ENCODE measurements at regions not wholly inside any gene's neighbourhood (a gene's known extent, or its start where the extent isn't known, plus 50 kb on each side); places are given as distances from the start of the nearest gene placed in this dataset.
"Not testable (repeated sequence)": the region's sequence is repeated elsewhere in the genome, so short reads cannot be mapped to it uniquely, and the experiment has no call there.

DNA sequence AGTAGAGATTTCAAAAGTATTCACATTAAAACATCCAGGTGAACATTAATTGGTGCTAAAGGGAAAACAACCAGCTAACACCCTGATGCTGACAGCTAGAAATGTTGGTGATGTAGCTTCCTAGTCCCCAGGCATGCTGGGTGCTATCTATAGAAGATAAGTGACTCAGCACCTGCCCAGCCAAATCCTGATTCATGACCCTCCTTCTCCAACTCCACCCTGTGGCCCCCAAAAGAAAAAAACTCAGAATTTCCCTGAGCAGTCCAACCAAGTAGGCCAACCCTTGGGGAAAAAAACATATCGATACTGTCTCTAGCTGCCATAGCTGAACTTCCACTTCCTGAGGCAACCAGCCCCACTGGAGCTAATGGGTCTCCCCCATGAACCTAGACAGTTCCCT, 197.6 kb upstream of the KLF3 start:
- no peak for DNase-seq

DNA sequence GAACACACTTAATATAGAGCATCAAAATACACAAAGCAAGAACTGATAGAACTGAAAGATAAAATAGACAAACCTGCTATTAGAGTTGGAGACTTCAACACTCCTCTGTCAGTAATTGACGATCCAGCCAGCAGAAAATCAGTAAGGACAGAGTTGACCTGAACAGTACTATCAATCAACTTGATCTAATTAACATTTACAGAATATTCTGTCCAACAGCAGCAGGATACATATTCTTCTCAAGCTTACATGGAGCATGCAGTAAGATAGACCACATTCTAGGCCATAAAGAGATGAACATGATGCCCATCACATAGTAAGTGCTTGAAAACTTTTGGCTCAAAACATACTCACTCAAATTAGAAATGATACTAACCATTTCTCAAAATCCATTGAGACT, 196.7 kb upstream of the KLF3 start:
- no peak for DNase-seq

DNA sequence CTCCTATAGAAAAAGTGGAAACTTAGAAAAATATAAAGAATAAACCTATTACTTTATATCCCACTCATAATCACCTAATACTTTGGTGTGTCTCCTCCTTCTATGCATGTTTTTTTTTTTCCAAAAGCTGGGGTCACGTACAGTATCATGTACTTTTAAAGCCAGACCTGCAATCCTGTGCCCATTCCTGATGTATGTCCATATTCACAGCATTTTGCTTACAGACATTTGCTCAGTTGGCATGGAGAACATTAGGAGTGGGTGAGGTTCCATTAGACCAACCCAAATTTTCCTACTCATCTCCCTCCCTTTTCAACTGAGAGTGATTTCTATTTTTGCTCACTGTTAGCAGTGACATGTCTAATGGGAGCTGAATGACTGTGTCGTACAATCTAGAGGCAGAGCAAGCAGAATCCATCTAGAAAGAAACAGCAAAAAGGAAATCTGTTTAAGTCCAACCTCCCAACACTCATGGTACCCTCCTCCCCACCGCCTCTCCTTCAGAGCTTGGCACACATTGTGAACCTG, 195.6 kb upstream of the KLF3 start:
- no peak for DNase-seq

DNA sequence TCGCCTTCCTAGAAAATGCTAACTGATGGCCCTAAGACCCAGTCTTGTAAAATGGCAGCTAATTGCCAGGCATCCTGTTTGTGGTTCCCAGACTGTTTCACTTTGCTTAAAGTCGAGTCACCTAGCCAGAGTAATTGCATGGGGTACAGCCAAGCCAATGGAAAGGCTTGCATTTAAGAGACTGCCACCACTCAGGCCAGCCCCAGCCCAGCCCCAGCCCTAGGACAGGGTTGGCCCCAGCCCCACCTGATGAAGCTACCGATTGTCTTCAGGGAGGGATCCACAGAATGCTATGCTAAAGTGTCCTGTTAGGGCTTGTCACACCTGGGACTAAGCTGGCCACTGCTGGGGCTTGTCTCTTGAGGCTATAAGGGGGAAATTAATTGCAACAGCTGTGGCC, 194.6 kb upstream of the KLF3 start:
- DNase-seq: no peak

DNA sequence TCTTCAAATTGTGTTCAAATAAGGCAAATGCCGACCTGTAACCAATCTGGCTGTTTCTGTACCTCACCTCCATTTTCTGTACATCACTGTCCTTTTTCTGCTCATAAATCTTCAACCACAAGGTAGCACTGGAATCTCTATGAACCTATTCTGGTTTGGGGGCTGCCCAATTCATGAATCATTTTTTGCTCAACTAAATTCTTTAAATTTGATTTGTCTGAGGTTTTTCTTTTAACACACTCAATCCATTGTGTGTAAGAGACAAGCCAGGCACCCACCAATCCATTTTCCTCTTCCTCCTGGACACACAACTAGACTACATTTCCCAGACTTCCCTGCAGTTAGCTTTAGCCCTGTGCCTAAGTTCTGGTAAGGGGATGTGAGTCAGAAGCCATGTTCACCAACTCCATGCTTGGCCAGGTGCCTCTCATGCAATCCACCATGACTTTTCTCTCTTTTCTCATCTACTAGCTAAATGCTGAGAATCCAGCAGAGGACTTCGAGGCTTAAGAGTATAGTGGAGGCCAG, 193.2 kb upstream of the KLF3 start:
- DNase-seq: no peak

DNA sequence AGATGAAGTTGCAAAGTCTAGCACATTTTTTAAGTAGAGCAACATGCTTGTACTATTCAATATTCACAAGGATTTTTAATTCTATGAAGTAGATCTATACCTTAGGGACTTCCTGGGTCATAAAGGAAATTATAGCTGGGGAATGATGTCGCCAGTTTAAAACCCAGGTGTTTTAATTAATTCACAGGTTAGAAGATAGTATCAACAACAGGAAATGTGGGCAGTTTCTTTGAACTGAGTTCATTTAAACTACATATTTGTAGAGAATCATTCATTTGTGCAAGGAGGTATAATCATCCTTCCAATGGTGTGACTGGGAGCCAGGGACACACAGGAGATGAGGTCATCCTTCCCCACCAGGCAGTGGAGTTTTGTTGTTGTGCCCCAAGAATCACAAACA, 181.3 kb upstream of the KLF3 start:
- no peak for DNase-seq

DNA sequence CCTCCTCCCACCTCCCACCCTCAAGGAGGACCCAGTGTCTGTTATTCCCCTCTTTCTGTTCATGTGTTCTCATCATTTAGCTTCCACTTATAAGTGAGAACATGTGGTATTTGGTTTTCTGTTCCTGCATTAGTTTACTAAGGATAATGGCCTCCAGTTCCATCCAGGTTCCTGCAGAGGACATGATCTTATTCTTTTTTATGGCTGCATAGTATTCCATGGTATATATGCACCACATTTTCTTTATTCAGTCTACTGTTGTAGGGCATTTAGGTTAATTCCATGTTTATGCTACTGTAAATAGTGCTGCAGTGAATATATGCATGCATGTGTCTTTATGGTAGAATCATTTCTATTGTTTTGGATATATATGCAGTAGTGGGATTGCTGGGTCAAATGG, 180.4 kb upstream of the KLF3 start:
- DNase-seq: not testable (repeated sequence)

DNA sequence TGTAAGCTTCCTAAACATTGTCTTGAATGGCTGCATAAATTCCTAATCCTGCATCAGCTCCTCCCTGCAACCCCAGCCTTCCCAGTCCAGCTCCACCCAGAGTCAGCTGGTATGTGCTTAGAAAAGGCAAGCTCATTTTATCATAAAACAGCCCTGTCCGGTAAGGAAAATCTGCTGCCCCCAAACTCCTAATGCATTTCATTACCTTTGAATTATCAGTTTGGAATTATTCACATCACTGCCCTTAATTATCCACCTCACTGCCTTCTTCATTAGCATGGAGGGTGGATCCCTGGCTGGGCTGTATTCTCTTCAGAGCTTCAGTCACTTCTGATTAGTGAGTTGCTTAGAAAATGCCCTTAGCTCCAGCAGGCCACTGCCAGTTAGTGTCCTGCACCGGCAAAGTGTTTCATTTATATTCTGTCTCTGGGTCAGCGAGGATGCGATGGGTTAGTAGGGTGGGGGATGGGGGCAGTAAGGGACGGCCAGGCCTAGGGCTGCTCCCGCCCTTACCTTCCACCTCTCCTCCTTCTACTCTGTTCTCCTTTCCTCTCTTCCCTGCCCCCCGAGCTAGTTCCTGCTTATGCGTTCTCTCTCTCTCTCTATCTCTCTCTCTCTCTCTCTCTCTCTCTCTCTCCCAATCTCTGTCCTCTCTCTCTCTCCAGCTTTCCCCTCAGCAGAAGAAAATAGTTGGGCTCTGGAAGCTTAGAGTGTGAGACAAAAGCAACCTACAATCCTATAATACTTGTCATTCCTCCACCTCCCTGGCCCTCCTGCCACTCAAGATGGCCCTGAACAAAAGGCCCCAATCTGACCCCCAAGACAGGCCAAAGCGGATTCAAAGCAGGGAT, 174.8 kb upstream of the KLF3 start:
- peak in 8 of 56 donors; percentile 2 to 26 (median 7) for DNase-seq

DNA sequence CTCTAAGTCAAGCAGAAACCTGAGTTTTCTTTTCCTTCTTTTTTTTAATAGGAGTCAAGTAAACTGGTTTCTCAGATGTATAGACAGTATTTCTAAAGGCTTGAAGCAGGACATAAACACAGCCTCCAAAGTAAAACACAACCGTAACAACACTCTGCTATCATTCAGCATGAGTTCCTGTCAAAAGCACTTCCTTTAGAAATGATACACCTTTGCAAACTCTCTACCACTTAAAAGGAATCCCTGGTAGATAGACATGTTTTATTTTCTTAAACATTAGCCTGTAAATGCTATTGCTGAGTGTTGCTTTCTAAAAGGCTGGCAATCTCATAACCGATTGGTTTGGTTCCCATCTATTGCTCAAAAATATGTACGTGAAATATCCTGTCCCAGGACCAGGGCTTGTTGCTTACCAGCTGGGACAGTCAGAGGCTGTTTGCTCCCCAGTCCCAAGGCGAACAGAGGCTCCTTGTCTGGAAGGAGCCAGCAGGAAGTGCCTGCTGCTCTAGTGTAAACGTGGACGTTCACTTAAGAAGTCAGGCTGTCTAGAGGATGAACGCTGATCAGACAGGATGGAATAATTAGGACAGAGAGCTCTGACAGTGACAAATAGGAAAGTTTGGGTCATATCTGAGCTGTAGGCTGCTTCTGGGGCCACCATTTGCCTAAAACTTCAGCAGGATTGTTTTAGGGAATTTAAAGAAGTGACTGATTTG, 173.9 kb upstream of the KLF3 start:
- peak in 19 of 56 donors; percentile 1 to 32 (median 11) for DNase-seq

DNA sequence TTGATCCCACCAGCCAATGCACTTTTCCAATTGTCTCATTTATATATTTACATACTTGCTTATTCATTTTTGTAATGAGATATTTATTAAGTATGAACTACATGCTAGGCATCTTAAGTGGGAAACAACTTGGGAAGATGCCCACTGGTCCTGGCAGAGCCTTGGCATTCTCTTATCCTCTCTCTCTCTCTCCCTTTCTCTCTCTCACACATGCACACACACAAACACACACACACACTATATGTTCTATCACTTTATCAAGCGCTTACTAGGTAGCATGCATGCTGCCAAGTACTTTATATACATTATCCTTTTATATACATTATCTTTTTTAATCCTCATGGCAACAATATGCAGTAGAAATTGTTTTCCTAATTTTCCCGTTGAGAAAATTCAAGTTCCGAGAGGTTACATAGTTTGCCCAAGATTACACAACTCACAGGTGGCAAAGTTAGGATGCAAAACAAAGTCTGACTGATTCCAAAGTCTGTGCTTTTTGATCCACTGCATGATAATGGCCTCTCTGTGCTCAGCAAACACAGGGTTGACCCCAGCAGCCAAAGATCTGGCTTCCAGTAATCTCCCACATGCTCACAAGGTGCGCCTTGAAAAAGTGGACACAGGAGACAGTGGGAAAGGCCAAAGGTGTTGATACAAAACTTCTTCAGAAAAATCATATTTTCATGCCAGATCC, 173.1 kb upstream of the KLF3 start:
- peak in 1 of 56 donors; percentile 6 for DNase-seq

DNA sequence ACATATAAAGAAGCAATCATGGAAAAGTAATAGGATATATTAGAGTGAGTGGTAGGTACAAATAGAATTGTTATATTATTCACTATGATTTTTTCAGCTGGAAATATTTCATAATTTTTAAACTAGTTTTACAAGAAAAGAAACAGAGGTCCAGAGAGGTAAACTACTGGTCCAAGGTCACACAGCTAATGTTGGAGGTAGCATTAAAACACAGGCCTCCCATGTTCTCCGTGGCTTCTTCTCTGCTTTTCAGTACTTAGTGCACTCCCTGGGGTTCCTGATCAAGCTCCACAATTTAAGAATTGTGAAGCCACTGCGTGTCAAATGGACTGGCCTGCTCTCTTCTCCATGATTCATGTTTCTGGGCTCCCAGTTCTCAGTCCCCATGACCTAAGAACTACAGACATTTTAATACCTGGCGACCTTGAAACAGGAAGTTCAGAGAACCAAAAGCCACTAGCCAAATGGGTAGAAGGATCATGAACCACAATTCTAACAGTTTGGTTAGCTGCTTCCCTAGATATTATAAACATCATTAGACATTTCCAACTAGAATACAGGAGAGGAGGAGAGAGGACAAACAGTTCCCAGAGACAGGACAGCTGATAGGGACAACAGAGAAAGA, 172.0 kb upstream of the KLF3 start:
- no peak for DNase-seq

DNA sequence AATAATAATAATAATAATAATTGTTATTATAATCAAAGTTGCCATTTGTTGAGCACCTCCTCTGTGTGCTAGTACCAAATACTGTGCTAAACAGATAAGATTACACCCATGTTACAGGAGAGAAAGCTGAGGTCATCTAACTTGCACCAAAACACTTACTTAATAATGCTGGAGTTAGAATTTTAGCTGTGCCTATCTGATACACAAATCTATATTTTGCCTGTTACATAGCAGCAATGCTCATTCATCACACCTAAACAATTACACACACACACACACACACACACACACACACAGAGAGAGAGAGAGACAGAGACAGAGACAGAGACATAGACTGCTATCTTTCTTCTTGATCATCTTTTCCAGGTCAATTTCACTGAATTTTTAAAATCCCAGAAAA, 170.9 kb upstream of the KLF3 start:
- DNase-seq: no peak

DNA sequence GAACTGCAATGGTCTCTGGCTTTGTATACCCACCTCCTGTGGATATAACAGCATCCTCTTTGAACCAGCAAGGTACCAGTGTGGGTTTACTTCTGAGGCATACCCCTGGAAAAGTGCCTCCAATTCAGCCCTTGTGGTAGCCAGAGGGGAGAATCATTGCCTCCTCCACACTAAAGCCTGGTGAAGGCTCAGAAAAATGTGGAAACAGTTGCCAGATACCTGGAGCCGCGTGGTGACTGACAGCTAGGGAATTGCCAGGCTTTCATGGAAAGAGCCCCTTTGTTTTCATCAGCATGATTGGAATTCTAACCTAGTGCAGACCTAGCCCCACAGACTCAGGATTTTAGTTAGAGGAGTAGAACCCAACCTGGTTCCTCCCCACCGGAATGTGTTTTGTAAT, 168.6 kb upstream of the KLF3 start:
- no peak for DNase-seq

DNA sequence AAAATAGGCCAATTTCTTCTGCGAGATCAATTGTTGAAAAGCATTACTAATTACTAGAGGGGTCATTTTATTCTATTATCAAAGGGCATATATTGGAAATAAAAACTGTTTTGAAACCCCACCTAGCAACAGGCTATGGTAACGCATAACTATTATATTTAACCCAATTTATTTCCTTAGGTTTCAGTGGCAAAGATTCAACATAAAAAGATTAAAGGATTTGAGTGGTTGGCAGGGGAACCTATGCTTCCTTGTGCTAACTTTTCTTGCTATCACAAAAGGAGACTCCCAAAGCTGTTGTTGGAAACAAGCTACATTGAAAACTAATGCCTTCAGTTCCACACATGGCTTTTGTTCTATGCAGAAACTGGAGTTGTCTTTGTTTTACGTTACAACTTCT, 166.9 kb upstream of the KLF3 start:
- no peak for DNase-seq

DNA sequence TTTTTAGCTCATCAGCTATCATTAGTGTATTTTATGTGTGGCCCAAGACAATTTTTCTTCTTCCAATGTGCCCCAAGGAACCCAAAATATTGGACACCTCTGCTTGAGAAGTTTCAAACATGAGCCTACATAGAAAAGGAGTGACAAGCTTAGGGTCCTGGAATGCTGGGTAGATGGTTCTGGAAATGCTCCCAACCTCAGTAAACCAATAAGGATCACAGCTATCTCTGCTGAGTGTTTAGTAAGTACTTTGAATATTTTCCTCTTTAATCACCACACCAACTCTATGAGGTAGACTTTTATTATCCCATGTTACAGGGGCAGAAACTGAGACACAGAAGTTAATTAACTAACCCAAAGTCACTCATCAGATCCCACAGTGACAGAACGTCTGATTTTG, 164.9 kb upstream of the KLF3 start:
- DNase-seq: no peak

DNA sequence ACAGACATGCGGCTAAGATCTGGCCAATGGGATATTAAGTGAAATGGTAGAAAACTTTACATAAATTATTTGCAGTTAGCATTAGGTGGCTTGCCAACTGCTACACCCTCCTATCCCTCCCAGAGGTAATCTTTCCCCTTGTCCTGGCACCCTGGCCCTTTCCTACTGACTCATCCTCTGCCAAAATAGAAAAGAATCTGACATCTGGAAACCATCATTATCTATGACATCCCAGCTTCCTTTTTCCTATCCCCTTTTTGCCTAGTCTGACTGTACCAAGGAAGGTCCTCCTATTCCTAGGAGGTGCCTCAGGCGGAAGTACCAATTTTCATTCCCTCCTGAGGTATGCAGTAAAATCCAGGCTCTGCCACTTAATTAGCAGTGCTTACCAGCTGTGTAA, 163.6 kb upstream of the KLF3 start:
- no peak for DNase-seq

DNA sequence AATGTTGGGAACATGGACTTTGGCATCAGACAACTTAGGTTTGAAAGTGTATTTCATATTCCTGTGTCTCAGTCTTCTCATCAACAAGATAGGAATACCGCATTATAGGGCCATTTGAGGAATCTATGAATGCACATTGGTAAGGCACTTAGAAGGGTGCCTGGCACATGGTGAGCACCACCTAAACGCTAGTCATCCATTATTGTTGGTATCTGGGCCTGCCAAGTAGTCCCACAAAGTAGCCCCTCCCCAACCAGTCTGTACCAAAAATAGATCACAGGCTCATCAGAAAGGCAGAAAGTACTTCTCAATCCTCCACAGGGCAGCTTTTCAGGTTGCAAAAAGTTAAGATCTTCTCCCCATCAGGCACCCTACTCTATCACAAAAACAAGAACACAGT, 162.3 kb upstream of the KLF3 start:
- DNase-seq: no peak

DNA sequence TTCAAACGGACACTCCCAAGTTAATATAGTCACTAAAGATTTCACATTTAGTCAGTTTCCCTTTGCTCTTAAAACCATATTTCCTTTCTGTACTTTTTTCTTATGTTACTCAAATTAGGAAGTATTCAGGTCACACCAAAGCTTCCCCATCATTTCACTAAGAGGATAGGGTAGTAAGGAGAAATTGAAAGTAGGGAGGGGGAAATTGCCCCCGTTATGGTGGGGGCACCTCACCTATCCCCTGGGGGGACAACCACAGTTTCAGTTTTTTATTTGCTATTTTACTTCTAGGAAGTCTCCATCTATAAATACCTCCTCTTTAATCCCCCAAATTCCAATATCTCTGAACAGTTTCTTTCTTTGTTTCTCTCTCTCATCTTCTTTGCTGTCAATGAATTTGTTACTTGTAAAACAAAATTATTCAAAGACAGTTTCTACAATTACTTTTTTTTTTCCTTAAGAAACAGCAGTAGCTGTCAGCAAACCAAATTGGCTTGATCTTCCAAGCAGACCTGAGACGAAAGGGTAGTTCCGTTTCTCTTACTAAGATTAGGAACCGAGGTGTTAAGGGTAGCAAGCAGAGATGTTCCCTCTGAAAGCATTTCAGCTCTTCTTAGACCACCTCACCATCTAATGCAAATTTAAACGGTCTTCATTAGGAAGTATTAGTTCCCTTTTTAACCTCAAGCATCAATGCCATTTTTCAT, 160.2 kb upstream of the KLF3 start:
- DNase-seq: no peak

DNA sequence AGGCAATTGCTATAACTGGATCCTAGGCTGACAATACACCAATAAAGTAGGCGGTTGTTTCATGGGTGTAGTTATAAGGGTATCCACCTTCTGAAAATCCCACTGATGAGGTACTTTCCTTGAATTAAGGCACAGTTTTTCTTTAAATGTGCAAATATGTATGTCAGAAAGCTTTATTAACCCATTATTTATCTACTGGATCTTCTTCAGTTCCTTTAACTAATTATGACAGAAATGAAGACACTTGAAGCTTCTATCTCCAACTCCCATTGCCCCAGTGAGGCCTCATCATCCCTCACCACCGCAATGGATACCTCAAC, 159.6 kb upstream of the KLF3 start:
- DNase-seq: no peak

DNA sequence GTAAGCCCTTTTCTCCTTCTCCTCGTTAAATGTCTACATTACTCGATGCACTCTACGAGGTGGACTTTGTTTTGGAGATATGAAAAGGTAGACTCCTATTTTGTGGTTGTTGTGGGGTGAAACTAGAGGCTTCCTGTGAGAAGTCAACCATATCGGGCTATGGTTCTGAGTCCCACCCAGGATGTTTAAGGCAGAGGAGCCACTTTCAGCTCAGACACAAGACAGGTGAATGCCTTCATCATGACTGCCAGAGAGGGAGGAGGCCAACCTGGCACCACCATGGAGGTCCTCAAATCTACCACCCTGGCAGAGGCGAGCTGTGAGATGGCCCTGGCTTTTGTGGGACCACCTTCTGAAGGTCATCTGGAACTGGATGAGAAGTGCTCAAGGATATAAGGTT, 154.4 kb upstream of the KLF3 start:
- no peak for DNase-seq

DNA sequence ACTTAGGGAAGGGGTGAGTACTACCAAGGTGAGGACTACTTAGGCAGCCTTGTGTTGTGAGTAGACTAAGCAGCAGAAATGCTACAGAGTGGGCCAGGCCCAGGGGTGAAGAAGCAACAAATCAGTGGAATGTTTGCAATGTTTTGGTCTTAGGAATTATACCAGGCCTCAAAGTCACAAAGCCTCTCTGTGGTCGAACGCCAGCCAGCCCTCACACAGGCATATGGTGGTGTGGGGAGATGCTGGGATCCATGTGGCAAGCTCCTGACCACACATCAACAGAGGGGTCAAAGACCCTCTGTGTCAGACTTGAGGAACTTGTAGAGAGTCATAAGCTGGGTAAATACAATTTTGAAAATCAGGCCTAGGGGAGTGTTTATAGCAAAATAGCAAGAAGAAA, 153.8 kb upstream of the KLF3 start:
- DNase-seq: no peak

Data from nucleus accumbens (tissue), 56 donors.